ENCODE measurements at regions not wholly inside any gene's neighbourhood (a gene's known extent, or its start where the extent isn't known, plus 50 kb on each side); places are given as distances from the start of the nearest gene placed in this dataset.

DNA sequence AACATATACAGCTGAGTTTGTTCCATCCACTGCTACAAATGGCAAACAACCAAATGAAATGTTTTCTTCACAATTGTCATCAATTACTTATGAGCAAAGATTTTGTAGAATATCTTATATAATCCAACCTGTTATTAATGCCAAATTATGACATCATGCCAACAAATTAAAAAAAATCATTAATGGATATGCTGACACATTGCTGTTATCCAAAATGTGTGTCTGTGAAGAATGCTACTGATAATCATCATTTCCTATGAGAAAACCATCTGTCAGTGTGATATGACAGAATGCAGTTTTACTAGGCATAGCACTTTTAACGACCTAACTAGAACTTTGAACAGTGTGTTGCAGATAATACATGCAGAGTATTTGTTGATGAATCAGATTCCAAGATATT lies 556.5 kb upstream of the KCNMB2 start:
- TF ChIP-seq, protein P1, sequence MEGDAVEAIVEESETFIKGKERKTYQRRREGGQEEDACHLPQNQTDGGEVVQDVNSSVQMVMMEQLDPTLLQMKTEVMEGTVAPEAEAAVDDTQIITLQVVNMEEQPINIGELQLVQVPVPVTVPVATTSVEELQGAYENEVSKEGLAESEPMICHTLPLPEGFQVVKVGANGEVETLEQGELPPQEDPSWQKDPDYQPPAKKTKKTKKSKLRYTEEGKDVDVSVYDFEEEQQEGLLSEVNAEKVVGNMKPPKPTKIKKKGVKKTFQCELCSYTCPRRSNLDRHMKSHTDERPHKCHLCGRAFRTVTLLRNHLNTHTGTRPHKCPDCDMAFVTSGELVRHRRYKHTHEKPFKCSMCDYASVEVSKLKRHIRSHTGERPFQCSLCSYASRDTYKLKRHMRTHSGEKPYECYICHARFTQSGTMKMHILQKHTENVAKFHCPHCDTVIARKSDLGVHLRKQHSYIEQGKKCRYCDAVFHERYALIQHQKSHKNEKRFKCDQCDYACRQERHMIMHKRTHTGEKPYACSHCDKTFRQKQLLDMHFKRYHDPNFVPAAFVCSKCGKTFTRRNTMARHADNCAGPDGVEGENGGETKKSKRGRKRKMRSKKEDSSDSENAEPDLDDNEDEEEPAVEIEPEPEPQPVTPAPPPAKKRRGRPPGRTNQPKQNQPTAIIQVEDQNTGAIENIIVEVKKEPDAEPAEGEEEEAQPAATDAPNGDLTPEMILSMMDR (IDR thresholded peaks at IDR 0.05; ENCODE audit: control extremely low read depth in 1 of 3, insufficient read depth in 1 of 3, low read depth in 1 of 3, low read length in 3 of 3) = no peak
- TF ChIP-seq, protein P2, sequence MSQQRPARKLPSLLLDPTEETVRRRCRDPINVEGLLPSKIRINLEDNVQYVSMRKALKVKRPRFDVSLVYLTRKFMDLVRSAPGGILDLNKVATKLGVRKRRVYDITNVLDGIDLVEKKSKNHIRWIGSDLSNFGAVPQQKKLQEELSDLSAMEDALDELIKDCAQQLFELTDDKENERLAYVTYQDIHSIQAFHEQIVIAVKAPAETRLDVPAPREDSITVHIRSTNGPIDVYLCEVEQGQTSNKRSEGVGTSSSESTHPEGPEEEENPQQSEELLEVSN (IDR thresholded peaks at IDR 0.05) = no peak
- no peak for TF ChIP-seq RFX5 (IDR thresholded peaks at IDR 0.05; ENCODE audit: borderline replicate concordance, low read depth, low read length)
- no peak for TF ChIP-seq POLR2A (IDR thresholded peaks at IDR 0.05; ENCODE audit: control extremely low read depth in 1 of 2, low read depth in 2 of 2, low read length in 2 of 2)
- TF ChIP-seq JUND (IDR thresholded peaks at IDR 0.05; ENCODE audit: low read length) = no peak
- no peak for TF ChIP-seq TEAD4 (IDR thresholded peaks at IDR 0.05; ENCODE audit: low read depth, low read length)
- no peak for TF ChIP-seq BACH1 (IDR thresholded peaks at IDR 0.05; ENCODE audit: low read length)
- no peak for TF ChIP-seq TAF1 (IDR thresholded peaks at IDR 0.05; ENCODE audit: low read depth, low read length)
- TF ChIP-seq, protein P3, sequence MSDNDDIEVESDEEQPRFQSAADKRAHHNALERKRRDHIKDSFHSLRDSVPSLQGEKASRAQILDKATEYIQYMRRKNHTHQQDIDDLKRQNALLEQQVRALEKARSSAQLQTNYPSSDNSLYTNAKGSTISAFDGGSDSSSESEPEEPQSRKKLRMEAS (IDR thresholded peaks at IDR 0.05) = no peak
